ENCODE measurements at regions not wholly inside any gene's neighbourhood (a gene's known extent, or its start where the extent isn't known, plus 50 kb on each side); places are given as distances from the start of the nearest gene placed in this dataset.

DNA sequence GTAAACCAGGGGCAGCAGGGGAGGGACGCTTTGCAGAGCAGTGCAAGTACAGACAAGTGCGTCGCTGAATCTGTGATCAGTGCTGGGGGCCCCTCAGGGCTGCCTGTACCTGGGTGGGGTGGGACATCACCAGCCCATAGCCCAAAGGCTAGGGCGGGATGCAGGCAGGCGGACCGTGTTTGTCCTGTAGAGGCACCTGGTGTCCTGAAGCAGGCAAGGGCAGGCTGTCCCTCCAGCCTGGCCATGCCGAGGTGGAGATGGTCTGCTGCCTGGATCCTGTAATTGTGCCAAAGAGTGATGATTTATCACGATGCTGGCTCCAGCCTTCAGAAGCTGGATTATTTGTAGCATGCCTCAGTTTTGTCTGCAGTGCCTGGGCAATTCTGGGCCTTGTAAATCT is 137.9 kb upstream of the GSE1 start:
- Histone ChIP-seq H3K36me3 (ENCODE audit: control insufficient read depth, insufficient read depth, low read length, severe bottlenecking) (peaks cover 3% of the 10 kb centered on the region), H3K4me3 (ENCODE audit: low read length) (no peak overlapping the region), H3K27me3 (replicated peaks; ENCODE audit: control insufficient read depth, insufficient read depth, low read length) (no peaks in the 10 kb centered on the region), H3K9ac (ENCODE audit: low read length) (no peak overlapping the region), H3K9me3 (ENCODE audit: control insufficient read depth, low read length) (no peaks in the 10 kb centered on the region), H3K4me1 (ENCODE audit: control insufficient read depth, insufficient read depth, low read length) (peaks cover 19% of the 10 kb centered on the region)
- DNase-seq (ENCODE audit: low read depth): no peak

DNA sequence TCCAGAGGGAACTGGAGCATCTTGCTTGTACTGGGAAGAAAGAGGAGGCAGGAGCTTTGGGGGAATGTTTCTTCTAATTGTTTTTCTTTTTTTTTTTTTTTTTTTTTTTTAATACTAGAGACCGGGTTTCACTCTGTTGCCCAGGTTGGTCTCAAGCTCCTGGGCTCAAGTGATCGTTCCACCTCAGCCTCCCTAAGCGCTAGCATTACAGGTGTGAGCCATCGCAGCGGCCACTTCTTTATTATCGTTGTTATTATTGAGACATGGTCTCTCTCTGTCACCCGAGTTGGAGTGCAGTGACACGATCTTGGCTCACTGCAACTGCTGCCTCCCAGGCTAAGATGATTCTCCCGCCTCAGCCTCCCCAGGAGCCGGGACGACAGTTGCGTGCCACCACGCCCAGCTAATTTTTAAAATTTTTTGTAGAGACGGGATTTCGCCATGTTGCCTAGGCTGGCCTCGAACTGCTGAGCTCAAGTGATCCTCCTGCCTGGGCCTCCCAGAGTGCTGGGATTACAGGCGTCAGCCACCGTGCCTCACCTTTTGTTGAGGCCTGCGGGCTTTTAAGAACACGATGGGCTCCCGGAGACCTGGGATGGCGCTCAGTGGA is 137.3 kb upstream of the GSE1 start:
- Histone ChIP-seq H3K9ac (ENCODE audit: low read length) (no peak overlapping the region), H3K36me3 (ENCODE audit: control insufficient read depth, insufficient read depth, low read length, severe bottlenecking) (peaks cover 3% of the 10 kb centered on the region), H3K9me3 (ENCODE audit: control insufficient read depth, low read length) (no peaks in the 10 kb centered on the region), H3K4me3 (ENCODE audit: low read length) (no peak overlapping the region), H3K4me1 (ENCODE audit: control insufficient read depth, insufficient read depth, low read length) (peaks cover 19% of the 10 kb centered on the region), H3K27me3 (replicated peaks; ENCODE audit: control insufficient read depth, insufficient read depth, low read length) (no peaks in the 10 kb centered on the region)
- no peak for DNase-seq (ENCODE audit: low read depth)

DNA sequence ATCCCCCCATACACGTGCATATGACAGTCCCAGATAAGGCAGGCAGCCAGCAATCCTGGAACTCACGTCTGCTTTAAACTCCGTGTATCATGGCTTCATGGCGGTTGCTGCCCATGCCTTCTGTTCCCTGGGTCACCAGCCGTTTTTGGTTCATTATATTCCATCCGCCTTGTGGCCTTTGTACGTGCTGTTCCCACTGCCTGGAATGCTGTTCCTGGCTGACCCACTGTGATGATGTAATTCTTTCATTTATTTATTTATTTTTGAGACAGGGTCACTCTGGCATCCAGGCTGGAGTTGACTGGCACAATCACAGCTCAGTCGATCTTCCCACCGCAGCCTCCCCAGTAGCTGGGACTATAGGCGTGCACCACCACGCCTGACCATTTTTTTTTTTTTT is 136.7 kb upstream of the GSE1 start:
- no peaks in the 10 kb centered on the region for H3K27me3 ChIP-seq (replicated peaks; ENCODE audit: control insufficient read depth, insufficient read depth, low read length)
- H3K9me3 ChIP-seq (ENCODE audit: control insufficient read depth, low read length): no peaks in the 10 kb centered on the region
- peaks cover 3% of the 10 kb centered on the region for H3K36me3 ChIP-seq (ENCODE audit: control insufficient read depth, insufficient read depth, low read length, severe bottlenecking)
- no peak for DNase-seq (ENCODE audit: low read depth)
- H3K4me1 ChIP-seq (ENCODE audit: control insufficient read depth, insufficient read depth, low read length): peaks cover 19% of the 10 kb centered on the region
- no peak overlapping the region for H3K4me3 ChIP-seq (ENCODE audit: low read length)
- H3K9ac ChIP-seq (ENCODE audit: low read length): no peak overlapping the region

DNA sequence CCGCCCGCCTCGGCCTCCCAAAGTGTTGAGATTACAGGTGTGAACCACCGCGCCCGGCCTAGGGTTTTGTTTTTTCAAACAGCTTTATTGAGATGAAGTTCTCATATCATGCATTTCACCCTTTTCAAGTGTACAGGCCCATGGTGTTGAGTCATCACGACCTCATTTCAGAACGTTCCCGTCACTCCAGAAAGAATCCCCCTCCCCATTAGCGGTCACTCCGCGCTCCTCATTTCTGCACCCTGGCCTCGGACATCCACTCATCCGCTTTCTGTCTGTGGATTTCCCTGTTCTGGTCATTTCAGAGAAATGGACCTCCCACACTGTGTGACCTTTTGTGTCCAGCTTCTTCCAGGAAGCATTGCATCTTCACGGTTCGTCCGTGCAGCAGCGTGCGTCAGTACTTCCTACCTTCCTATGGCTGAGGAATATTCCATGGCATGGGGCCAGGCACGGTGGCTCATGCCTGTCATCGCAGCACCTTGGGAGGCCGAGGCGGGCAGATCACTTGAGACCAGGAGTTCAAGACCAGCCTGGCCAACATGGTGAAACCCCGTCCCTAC is 135.2 kb upstream of the GSE1 start:
- no peak overlapping the region for H3K9ac ChIP-seq (ENCODE audit: low read length)
- peaks cover 13% of the 10 kb centered on the region for H3K4me1 ChIP-seq (ENCODE audit: control insufficient read depth, insufficient read depth, low read length)
- H3K36me3 ChIP-seq (ENCODE audit: control insufficient read depth, insufficient read depth, low read length, severe bottlenecking): peaks cover 8% of the 10 kb centered on the region
- DNase-seq (ENCODE audit: low read depth): no peak
- no peaks in the 10 kb centered on the region for H3K9me3 ChIP-seq (ENCODE audit: control insufficient read depth, low read length)
- no peak overlapping the region for H3K4me3 ChIP-seq (ENCODE audit: low read length)
- H3K27me3 ChIP-seq (replicated peaks; ENCODE audit: control insufficient read depth, insufficient read depth, low read length): no peaks in the 10 kb centered on the region

DNA sequence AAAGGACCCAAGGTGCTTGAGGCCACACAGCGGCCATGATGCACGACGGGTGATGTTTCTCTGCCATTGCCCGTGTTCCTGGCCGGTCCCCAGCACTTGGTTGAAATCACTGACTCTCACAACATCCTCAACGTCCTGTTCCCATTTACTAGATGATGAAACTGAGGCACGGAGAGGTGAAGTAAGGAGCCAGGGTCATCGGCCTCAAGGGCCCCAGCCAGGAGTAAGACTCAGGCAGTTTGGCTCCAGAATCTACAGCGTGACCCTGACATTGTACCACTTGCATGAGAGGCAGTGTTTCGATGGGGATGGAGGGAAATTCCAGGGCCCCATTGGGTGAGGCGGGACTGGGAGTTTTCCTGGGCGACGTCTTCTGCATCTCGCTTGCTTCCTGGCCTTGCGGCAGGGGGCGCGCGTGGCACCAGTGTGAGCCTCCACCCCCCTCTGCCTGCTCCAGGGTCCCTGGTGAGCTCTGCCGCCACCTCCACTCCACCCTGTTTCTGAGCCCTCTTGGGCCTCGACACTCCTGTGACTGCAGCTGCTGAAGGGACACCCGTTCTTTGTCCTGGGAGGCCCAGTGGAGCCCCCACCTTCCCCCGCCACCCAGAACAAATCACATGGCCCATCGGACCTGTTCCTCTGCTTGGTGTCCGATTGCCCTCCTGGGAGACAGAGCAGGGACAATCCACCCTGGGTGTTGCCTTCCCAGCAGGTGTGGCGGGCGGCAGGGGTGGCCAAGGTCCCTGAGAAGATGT is 133.0 kb upstream of the GSE1 start:
- Histone ChIP-seq H3K9ac (ENCODE audit: low read length) (no peak overlapping the region), H3K4me3 (ENCODE audit: low read length) (no peak overlapping the region), H3K4me1 (ENCODE audit: control insufficient read depth, insufficient read depth, low read length) (peaks cover 7% of the 10 kb centered on the region), H3K36me3 (ENCODE audit: control insufficient read depth, insufficient read depth, low read length, severe bottlenecking) (peaks cover 8% of the 10 kb centered on the region), H3K9me3 (ENCODE audit: control insufficient read depth, low read length) (no peaks in the 10 kb centered on the region), H3K27me3 (replicated peaks; ENCODE audit: control insufficient read depth, insufficient read depth, low read length) (no peaks in the 10 kb centered on the region)
- DNase-seq (ENCODE audit: low read depth): no peak

DNA sequence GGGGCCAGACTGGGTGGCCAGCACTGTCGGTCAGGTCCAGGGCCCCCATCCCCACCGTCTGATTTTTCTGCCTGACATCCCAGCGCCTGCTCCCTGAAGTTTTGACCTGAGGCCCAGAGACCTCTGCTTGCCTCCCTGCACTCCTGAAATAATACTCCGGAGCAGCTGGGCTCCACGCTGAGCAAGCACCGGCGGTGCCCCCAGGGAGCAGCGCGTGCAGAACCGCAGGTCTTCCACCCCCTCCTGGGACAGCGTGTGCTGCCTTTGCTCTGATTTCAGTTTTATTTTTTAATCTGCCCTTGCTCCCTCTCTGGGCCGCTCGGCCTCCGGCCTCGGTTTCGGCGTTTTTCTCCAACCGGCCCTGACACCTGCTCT is 132.4 kb upstream of the GSE1 start:
- Histone ChIP-seq H3K36me3 (ENCODE audit: control insufficient read depth, insufficient read depth, low read length, severe bottlenecking) (peaks cover 8% of the 10 kb centered on the region), H3K9me3 (ENCODE audit: control insufficient read depth, low read length) (no peaks in the 10 kb centered on the region), H3K9ac (ENCODE audit: low read length) (no peak overlapping the region), H3K4me1 (ENCODE audit: control insufficient read depth, insufficient read depth, low read length) (peaks cover 2% of the 10 kb centered on the region), H3K4me3 (ENCODE audit: low read length) (no peak overlapping the region), H3K27me3 (replicated peaks; ENCODE audit: control insufficient read depth, insufficient read depth, low read length) (no peaks in the 10 kb centered on the region)
- DNase-seq (ENCODE audit: low read depth): no peak

DNA sequence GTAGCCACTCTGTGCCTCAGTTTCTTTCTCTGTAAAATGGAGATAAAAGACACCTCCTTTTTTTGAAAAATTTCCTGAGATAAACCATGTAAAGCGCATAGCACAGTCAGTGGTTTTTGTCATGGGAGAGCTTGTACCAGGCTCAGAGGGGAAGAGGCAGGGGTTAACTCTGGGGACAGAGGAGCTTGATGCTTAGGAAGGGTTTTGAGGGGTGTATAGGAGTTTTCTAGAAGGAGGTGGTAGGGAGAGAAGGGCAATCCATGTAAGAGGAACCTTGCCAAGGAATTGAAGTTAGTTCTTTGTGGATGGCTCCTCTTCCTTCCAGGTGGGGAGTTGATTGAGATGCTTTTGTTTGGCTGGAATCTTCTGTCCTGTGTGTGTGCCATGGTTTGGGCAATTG is 131.9 kb upstream of the GSE1 start:
- DNase-seq (ENCODE audit: low read depth): no peak
- Histone ChIP-seq H3K9ac (ENCODE audit: low read length) (no peak overlapping the region), H3K36me3 (ENCODE audit: control insufficient read depth, insufficient read depth, low read length, severe bottlenecking) (peaks cover 8% of the 10 kb centered on the region), H3K4me1 (ENCODE audit: control insufficient read depth, insufficient read depth, low read length) (no peaks in the 10 kb centered on the region), H3K9me3 (ENCODE audit: control insufficient read depth, low read length) (no peaks in the 10 kb centered on the region), H3K4me3 (ENCODE audit: low read length) (no peak overlapping the region), H3K27me3 (replicated peaks; ENCODE audit: control insufficient read depth, insufficient read depth, low read length) (no peaks in the 10 kb centered on the region)

DNA sequence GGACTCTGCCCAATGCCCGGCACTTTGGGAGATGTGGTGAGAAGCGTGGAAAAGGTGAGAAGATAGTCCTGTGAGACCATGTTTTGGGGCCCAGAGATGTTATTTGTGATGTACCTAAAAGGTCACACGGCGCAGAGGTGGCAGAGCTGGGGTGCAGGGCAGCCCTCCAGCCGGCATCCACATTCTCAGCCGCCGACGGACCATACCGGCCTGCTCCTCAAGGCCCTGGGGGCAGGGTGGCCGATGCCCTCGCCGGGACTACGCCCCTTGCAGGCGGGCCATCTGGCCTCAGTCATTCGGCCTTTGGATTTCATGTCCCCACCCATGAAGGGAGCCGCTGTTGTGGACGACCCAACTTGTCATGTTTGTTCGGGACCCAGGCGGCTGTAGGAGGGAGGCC is 131.4 kb upstream of the GSE1 start:
- Histone ChIP-seq H3K36me3 (ENCODE audit: control insufficient read depth, insufficient read depth, low read length, severe bottlenecking) (peaks cover 8% of the 10 kb centered on the region), H3K9me3 (ENCODE audit: control insufficient read depth, low read length) (no peaks in the 10 kb centered on the region), H3K27me3 (replicated peaks; ENCODE audit: control insufficient read depth, insufficient read depth, low read length) (no peaks in the 10 kb centered on the region), H3K4me1 (ENCODE audit: control insufficient read depth, insufficient read depth, low read length) (no peaks in the 10 kb centered on the region), H3K9ac (ENCODE audit: low read length) (no peak overlapping the region), H3K4me3 (ENCODE audit: low read length) (no peak overlapping the region)
- DNase-seq (ENCODE audit: low read depth): no peak

DNA sequence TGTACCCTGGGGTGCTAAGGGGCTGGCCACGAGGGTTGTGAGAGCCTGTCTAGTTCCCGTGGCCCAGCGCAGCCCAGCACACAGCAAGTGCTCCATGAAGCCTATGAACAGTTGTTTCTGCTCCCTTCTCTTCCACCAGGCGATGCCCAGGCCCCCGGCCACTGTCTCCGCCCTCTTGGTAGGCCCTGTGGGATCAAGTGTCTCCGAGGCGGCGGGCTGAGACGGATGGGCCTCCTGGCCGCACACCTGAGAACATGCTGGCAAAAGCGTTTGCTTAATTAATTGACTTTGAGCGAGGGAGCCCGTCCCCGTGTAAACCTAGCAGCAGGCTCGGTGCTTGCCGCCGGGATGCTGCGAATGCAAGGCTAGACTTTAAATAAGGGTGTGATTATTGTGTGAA is 129.7 kb upstream of the GSE1 start:
- Histone ChIP-seq H3K9me3 (ENCODE audit: control insufficient read depth, low read length) (no peaks in the 10 kb centered on the region), H3K9ac (ENCODE audit: low read length) (no peak overlapping the region), H3K27me3 (replicated peaks; ENCODE audit: control insufficient read depth, insufficient read depth, low read length) (no peaks in the 10 kb centered on the region), H3K4me1 (ENCODE audit: control insufficient read depth, insufficient read depth, low read length) (no peaks in the 10 kb centered on the region), H3K36me3 (ENCODE audit: control insufficient read depth, insufficient read depth, low read length, severe bottlenecking) (peaks cover 8% of the 10 kb centered on the region), H3K4me3 (ENCODE audit: low read length) (no peak overlapping the region)
- DNase-seq (ENCODE audit: low read depth): no peak

DNA sequence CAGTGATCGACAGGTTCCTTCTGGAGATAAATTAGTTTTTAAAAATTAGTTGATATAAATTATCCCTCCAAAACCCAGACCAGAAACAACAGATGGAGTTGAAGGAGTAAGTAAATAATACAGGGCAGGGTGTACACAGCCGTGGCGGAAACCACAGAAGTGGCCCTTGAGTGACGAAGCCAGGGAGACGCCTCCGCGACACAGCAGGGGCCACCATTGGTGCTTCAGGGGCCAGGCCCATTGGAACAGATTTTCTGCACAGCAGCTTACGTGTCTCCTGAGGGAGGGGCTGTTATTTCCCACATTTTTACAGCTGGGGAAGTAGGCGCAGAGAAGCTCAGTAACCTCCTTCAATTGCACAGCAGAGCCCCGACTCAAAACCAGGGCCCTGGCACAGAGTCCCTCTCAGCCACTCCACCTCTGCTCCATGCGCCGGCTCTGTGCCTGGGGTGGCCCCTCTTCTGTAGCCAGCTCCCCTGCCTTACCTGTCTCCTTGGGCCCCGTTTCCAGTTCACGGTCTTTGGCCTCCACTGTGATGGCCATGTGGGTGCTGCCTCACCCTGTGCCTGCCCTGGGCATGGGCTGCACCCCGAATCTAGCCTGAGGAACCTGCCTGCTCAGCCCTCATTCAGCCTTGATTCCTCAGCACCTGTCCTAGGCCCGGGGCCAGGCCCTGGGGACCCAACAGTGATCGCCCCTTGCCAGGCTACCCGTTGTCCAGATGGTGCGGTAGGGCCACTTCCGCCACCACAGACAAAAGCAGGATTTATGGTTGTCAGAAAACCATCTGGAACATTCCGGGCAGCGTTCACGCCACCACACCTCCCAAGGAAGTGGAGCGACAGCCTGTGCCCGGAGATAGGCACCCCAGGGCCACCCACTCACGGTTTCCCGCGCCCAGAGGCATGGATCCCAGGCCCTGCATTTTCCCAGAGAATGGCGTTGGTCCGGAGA is 128.5 kb upstream of the GSE1 start:
- no peak for DNase-seq (ENCODE audit: low read depth)
- Histone ChIP-seq H3K4me1 (ENCODE audit: control insufficient read depth, insufficient read depth, low read length) (no peaks in the 10 kb centered on the region), H3K4me3 (ENCODE audit: low read length) (no peak overlapping the region), H3K9me3 (ENCODE audit: control insufficient read depth, low read length) (no peaks in the 10 kb centered on the region), H3K9ac (ENCODE audit: low read length) (no peak overlapping the region), H3K36me3 (ENCODE audit: control insufficient read depth, insufficient read depth, low read length, severe bottlenecking) (peaks cover 6% of the 10 kb centered on the region), H3K27me3 (replicated peaks; ENCODE audit: control insufficient read depth, insufficient read depth, low read length) (no peaks in the 10 kb centered on the region)

DNA sequence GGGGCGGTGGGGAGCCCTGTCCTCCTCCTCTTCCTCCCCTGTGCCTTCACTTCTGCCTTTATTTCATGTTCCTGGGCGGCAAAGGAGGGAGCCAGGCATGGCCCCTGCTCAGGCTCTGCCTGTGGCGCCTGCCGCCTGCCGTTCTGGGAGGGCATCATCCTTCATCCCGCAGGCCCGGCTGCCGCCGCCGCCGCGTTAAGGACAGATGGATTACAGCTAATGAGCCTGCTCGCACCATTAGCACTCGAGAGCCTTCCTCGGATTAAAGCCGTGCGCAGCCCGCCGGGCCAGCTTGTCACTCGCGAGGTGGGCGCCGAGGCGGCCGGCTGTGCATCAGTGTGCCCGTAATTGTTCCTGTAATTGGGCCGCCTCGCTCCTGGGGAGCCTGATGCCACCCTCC is 127.7 kb upstream of the GSE1 start:
- H3K9ac ChIP-seq (ENCODE audit: low read length): no peak overlapping the region
- DNase-seq (ENCODE audit: low read depth): no peak
- H3K4me3 ChIP-seq (ENCODE audit: low read length): no peak overlapping the region
- no peaks in the 10 kb centered on the region for H3K4me1 ChIP-seq (ENCODE audit: control insufficient read depth, insufficient read depth, low read length)
- H3K36me3 ChIP-seq (ENCODE audit: control insufficient read depth, insufficient read depth, low read length, severe bottlenecking): peaks cover 5% of the 10 kb centered on the region
- no peaks in the 10 kb centered on the region for H3K27me3 ChIP-seq (replicated peaks; ENCODE audit: control insufficient read depth, insufficient read depth, low read length)
- no peaks in the 10 kb centered on the region for H3K9me3 ChIP-seq (ENCODE audit: control insufficient read depth, low read length)

All from adipocyte (in vitro differentiated cells).